ENCODE measurements at regions not wholly inside any gene's neighbourhood (a gene's known extent, or its start where the extent isn't known, plus 50 kb on each side); places are given as distances from the start of the nearest gene placed in this dataset.

GRCh38 chrX:10813761-10814160, 193.4 kb upstream of the MID1 start:
- DNase-seq (ENCODE audit: low read depth), result no peak

GRCh38 chrX:10818651-10819050, 198.3 kb upstream of the MID1 start:
- no peak for DNase-seq (ENCODE audit: low read depth)

- DNase-seq (ENCODE audit: low read depth), result no peak
Observed at GRCh38 chrX:10819973-10820372, 199.6 kb upstream of the MID1 start.

GRCh38 chrX:10821293-10821692, 200.9 kb upstream of the MID1 start:
- DNase-seq (ENCODE audit: low read depth), result no peak

- no peak for DNase-seq (ENCODE audit: low read depth)
Observed at GRCh38 chrX:10828036-10828435, 207.7 kb upstream of the MID1 start.

GRCh38 chrX:10828640-10829039, 208.3 kb upstream of the MID1 start:
- DNase-seq (ENCODE audit: low read depth), result no peak

- DNase-seq (ENCODE audit: low read depth), result no peak
Observed at GRCh38 chrX:10831716-10832502, 211.5 kb upstream of the MID1 start.

- peak; percentile 53 for DNase-seq (ENCODE audit: low read depth)
Observed at GRCh38 chrX:10833299-10834169, 213.1 kb upstream of the MID1 start.

- peak; percentile 18 for DNase-seq (ENCODE audit: low read depth)
Observed at GRCh38 chrX:10841579-10841978, 221.2 kb upstream of the MID1 start.

- no peak for DNase-seq (ENCODE audit: low read depth)
Observed at GRCh38 chrX:10842646-10843045, 222.3 kb upstream of the MID1 start.

GRCh38 chrX:10847333-10847732, 226.9 kb upstream of the MID1 start:
- DNase-seq (ENCODE audit: low read depth), result peak; percentile 12

- no peak for DNase-seq (ENCODE audit: low read depth)
Observed at GRCh38 chrX:10851809-10852208, 231.4 kb upstream of the MID1 start.

GRCh38 chrX:10854594-10854993, 234.2 kb upstream of the MID1 start:
- DNase-seq (ENCODE audit: low read depth), result no peak

- DNase-seq (ENCODE audit: low read depth), result no peak
Observed at GRCh38 chrX:10855845-10856244, 235.5 kb upstream of the MID1 start.

- DNase-seq (ENCODE audit: low read depth), result no peak
Observed at GRCh38 chrX:10856797-10857196, 236.4 kb upstream of the MID1 start.

GRCh38 chrX:10859353-10859752, 239.0 kb upstream of the MID1 start:
- no peak for DNase-seq (ENCODE audit: low read depth)

- DNase-seq (ENCODE audit: low read depth), result no peak
Observed at GRCh38 chrX:10875995-10876394, 235.1 kb upstream of the HCCS start.

GRCh38 chrX:10882484-10882883, 228.6 kb upstream of the HCCS start:
- DNase-seq (ENCODE audit: low read depth), result no peak

GRCh38 chrX:10884246-10884645, 226.9 kb upstream of the HCCS start:
- peak; percentile 44 for DNase-seq (ENCODE audit: low read depth)

GRCh38 chrX:10892621-10893225, 218.4 kb upstream of the HCCS start:
- DNase-seq (ENCODE audit: low read depth), result peak; percentile 49

- DNase-seq (ENCODE audit: low read depth), result no peak
Observed at GRCh38 chrX:10893366-10893765, 217.8 kb upstream of the HCCS start.

GRCh38 chrX:10893976-10894375, 217.2 kb upstream of the HCCS start:
- DNase-seq (ENCODE audit: low read depth), result peak; percentile 39

GRCh38 chrX:10897768-10898167, 213.4 kb upstream of the HCCS start:
- DNase-seq (ENCODE audit: low read depth), result no peak
